ENCODE measurements at regions not wholly inside any gene's neighbourhood (a gene's known extent, or its start where the extent isn't known, plus 50 kb on each side); places are given as distances from the start of the nearest gene placed in this dataset.
A peak's percentile ranks its signal among the peaks of the same experiment; 100 is the strongest.
"Not testable (repeated sequence)": the region's sequence is repeated elsewhere in the genome, so short reads cannot be mapped to it uniquely, and the experiment has no call there.

- Mint-ChIP-seq H3K27ac (ENCODE audit: unreplicated experiment) (no peak overlapping the region), H3K4me3 (no peak overlapping the region), H3K27me3 (ENCODE audit: low read depth) (no peaks in the 10 kb centered on the region), H3K4me1 (no peaks in the 10 kb centered on the region), H3K36me3 (ENCODE audit: low read depth) (peaks cover 2% of the 10 kb centered on the region), H3K9me3 (no peaks in the 10 kb centered on the region)
- TF ChIP-seq CTCF (conservative IDR thresholded peaks at IDR 0.05) = no peak
- no peak for DNase-seq (ENCODE audit: low read depth, low spot score)
These were observed 87.0 kb upstream of the G2E3 start for GRCh38 chr14:30471980-30472379.

GRCh38 chr14:30473846-30474696, 84.9 kb upstream of the G2E3 start:
- not testable (repeated sequence) for H3K4me3 Mint-ChIP-seq; H3K9me3 Mint-ChIP-seq; DNase-seq (ENCODE audit: low read depth, low spot score); H3K4me1 Mint-ChIP-seq; H3K27me3 Mint-ChIP-seq (ENCODE audit: low read depth); H3K36me3 Mint-ChIP-seq (ENCODE audit: low read depth)
- H3K27ac Mint-ChIP-seq (ENCODE audit: unreplicated experiment) = peak overlapping the region; percentile 67

DNA sequence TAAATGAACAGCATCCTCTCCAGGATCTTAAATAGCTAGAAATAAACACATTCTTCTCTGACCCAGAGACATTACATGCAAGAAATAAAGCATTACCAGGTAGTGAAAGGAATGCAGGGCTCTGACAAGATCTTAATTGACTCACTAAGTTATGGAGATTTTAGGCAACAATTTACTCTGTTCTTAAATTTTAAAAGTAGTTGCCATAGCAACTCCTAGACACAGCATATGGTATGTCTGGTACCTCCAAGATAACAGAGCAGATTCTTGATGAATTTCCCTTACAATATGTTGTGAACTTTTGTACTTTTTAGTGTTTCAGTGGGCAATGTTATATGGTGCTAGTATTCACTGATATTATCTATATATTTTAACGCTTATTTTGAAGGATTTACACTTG, 76.7 kb upstream of the G2E3 start:
- TF ChIP-seq CTCF (conservative IDR thresholded peaks at IDR 0.05) = no peak
- no peak overlapping the region for H3K4me3 Mint-ChIP-seq
- peaks cover 16% of the 10 kb centered on the region for H3K4me1 Mint-ChIP-seq
- H3K27me3 Mint-ChIP-seq (ENCODE audit: low read depth) = no peaks in the 10 kb centered on the region
- H3K36me3 Mint-ChIP-seq (ENCODE audit: low read depth) = no peaks in the 10 kb centered on the region
- peaks cover 3% of the 10 kb centered on the region for H3K9me3 Mint-ChIP-seq
- no peak overlapping the region for H3K27ac Mint-ChIP-seq (ENCODE audit: unreplicated experiment)
- DNase-seq (ENCODE audit: low read depth, low spot score) = no peak

GRCh38 chr14:30484201-30484600, 74.8 kb upstream of the G2E3 start:
- Mint-ChIP-seq H3K4me1 (peaks cover 16% of the 10 kb centered on the region), H3K36me3 (ENCODE audit: low read depth) (no peaks in the 10 kb centered on the region), H3K9me3 (peaks cover 14% of the 10 kb centered on the region), H3K4me3 (no peak overlapping the region), H3K27me3 (ENCODE audit: low read depth) (no peaks in the 10 kb centered on the region), H3K27ac (ENCODE audit: unreplicated experiment) (no peak overlapping the region)
- no peak for TF ChIP-seq CTCF (conservative IDR thresholded peaks at IDR 0.05)
- DNase-seq (ENCODE audit: low read depth, low spot score) = no peak

- H3K4me1 Mint-ChIP-seq = peaks cover 16% of the 10 kb centered on the region
- peaks cover 17% of the 10 kb centered on the region for H3K9me3 Mint-ChIP-seq
- no peak for TF ChIP-seq CTCF (conservative IDR thresholded peaks at IDR 0.05)
- H3K4me3 Mint-ChIP-seq = no peak overlapping the region
- no peak overlapping the region for H3K27ac Mint-ChIP-seq (ENCODE audit: unreplicated experiment)
- DNase-seq (ENCODE audit: low read depth, low spot score) = no peak
- no peaks in the 10 kb centered on the region for H3K36me3 Mint-ChIP-seq (ENCODE audit: low read depth)
- H3K27me3 Mint-ChIP-seq (ENCODE audit: low read depth) = no peaks in the 10 kb centered on the region
These were observed 74.0 kb upstream of the G2E3 start for GRCh38 chr14:30484976-30485375.

GRCh38 chr14:30496852-30497251, 62.1 kb upstream of the G2E3 start:
- no peak for DNase-seq (ENCODE audit: low read depth, low spot score)
- H3K4me3 Mint-ChIP-seq = no peak overlapping the region
- peaks cover 11% of the 10 kb centered on the region for H3K4me1 Mint-ChIP-seq
- H3K27ac Mint-ChIP-seq (ENCODE audit: unreplicated experiment) = no peak overlapping the region
- no peaks in the 10 kb centered on the region for H3K27me3 Mint-ChIP-seq (ENCODE audit: low read depth)
- no peaks in the 10 kb centered on the region for H3K9me3 Mint-ChIP-seq
- H3K36me3 Mint-ChIP-seq (ENCODE audit: low read depth) = no peaks in the 10 kb centered on the region
- TF ChIP-seq CTCF (conservative IDR thresholded peaks at IDR 0.05) = no peak
